Suppressor macrophage treated with lipopolysaccharide for 1 hour (primary cell): ENCODE measurements at regions not wholly inside any gene's neighbourhood (a gene's known extent, or its start where the extent isn't known, plus 50 kb on each side); places are given as distances from the start of the nearest gene placed in this dataset.

Experiments
- DNase-seq, 3 donors: peaks; one replicate each; pipeline ENCODE4 v3.0.0-alpha.2; 2020 to 2022

DNA sequence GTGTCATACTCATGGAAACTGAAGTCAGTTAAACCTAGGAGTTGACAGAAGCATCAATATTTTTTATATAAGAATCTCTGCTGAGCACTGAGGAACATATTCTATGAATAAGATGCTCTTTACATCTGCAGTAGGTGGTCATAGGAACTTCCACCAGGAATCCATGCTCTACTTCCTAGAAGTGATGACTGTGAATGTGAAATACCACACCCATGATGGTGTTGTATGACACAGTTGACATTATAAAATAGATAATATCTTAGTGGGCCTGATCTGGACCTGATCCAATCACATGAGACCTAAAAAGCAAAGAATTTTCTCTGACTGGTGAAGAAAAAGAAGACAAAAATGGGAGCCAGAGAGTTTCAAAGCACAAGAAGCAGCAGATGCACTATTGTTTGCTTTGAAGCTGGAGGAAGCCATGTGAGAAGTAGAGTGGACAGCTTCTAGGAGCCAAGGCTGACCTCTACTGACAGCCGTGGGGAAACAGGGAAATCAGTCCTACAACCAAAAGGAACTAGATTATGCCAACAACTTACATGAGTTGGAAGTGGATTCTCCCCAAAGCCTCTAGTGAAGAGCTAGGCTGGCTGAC is 68.6 kb upstream of the HS3ST1 start:
- peak; percentile 50 to 71 (median 64) for DNase-seq

GRCh38 chr4:11496351-11496829 is 67.7 kb upstream of the HS3ST1 start:
- DNase-seq, result peak in 2 of 3 donors; percentile 47 to 56

DNA sequence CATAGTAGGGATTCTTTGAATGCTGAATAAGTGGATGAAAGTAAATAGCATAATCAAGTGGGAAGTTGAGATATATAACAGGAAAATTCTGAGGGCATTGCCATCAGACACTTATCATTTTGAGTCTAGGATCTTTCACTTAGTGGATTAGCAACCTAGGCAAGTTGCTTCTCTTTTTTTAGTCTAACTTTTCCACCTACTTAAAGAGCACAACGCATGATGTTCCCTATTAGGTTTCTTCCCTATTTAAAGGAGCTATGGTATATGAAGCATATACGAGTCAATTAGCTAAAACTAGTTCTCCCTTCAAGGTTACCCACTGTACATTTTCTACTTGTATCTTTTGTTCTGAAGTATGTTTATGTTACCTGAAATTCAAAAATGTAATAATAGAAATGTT is 67.1 kb upstream of the HS3ST1 start:
- DNase-seq, result peak; percentile 42 to 73 (median 70)

DNA sequence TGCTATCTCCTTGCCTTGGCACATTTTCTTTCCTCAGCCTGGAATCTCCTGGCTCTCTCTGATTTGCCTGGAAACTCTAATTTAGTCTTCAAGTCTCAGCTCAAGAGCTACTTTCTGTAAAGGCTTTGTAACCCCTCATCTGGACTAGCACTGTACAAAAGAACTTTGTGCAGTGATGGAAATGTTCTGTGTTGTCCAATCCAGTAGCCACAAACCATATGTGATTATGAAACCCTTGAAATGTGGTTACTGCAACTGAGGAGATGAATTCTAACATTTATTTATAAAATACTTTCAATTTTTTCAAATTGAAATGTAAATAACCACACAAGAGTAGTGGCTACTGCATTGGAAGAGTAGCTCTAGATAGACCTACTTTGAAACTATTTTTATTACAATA is 66.6 kb upstream of the HS3ST1 start:
- no peak for DNase-seq

GRCh38 chr4:11494232-11494631 is 65.5 kb upstream of the HS3ST1 start:
- DNase-seq, result no peak

GRCh38 chr4:11489453-11490083 is 60.9 kb upstream of the HS3ST1 start:
- DNase-seq, result peak; percentile 83 to 94 (median 93)

- DNase-seq, result peak in 2 of 3 donors; percentile 49 to 50
Observed at GRCh38 chr4:11488657-11489452, 60.2 kb upstream of the HS3ST1 start.

DNA sequence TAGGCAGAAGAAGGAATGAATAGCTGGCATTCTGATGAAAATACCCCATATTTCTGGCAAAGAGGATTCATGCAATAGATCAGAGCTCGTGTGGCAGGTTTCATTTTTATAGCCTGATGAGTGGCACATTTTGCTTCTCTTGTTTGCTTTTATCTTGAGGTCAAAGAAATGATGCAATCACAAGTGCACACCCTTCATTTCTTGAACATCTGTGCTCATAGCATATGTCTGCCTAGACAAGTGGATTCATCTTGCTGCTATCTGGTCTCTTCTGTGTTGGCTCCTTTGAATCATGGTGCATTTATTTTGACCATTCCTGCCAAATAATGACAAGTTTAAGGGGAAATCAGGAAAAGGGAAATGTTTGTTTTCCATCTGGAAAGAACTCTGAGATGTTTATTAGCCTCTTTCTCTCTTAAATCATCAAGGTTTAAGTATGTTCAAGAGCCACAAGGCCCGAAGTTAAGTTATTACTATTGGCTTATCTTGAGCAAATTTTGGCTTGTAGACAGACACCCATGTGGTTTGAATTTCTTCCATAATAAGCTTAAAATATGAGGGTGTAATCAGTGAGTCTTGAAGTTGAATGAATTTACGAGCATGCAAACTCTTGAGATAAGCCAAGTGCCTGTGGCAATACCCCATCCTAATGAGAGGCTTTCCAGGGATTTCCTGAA is 59.3 kb upstream of the HS3ST1 start:
- DNase-seq, result peak; percentile 28 to 55 (median 52)

- no peak for DNase-seq
Observed at GRCh38 chr4:11487139-11487538, 58.4 kb upstream of the HS3ST1 start.

DNA sequence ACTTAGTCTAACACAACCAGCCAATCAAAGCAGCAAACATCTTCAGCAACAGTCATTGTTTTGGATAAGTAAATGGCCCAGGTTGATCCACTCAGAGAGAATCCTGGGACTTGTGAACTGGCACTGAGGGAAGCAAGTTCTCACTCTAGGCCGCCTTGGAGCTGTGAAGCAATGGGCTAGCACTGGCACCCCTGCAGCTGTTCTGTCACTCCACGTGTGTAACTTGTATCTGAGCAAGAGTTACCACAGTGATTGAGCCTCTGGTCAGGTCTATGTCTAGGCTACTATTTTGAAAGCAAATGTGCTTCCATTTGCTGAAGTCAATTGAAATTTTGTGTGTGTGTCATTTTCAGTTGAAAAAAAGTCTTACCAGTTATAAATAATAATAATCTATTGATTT is 57.2 kb upstream of the HS3ST1 start:
- DNase-seq, result no peak

DNA sequence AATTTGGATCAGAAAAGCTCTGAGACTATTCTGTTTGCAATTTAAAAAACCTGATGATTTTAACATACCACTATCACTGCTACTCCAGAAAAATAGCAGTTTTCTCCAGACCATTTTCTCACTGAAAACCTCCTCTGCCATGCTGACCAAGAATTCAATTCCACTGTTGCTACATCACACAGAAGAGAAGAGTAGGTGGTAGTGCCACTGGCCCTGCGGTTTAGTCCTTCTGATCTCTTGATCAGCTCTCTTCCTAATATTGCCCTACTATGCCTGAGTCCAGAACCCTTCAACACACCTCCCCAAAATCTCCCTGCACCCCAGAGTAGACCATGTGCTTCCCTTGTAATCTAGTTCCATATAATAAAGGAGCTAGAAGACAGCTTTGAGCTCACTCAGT is 55.8 kb upstream of the HS3ST1 start:
- peak; percentile 50 to 57 (median 56) for DNase-seq

GRCh38 chr4:11483046-11483445 is 54.4 kb upstream of the HS3ST1 start:
- peak; percentile 69 to 91 (median 86) for DNase-seq

- DNase-seq, result peak; percentile 86 to 96 (median 94)
Observed at GRCh38 chr4:11480683-11481082, 52.0 kb upstream of the HS3ST1 start.
